ENCODE measurements at regions not wholly inside any gene's neighbourhood (a gene's known extent, or its start where the extent isn't known, plus 50 kb on each side); places are given as distances from the start of the nearest gene placed in this dataset.

DNA sequence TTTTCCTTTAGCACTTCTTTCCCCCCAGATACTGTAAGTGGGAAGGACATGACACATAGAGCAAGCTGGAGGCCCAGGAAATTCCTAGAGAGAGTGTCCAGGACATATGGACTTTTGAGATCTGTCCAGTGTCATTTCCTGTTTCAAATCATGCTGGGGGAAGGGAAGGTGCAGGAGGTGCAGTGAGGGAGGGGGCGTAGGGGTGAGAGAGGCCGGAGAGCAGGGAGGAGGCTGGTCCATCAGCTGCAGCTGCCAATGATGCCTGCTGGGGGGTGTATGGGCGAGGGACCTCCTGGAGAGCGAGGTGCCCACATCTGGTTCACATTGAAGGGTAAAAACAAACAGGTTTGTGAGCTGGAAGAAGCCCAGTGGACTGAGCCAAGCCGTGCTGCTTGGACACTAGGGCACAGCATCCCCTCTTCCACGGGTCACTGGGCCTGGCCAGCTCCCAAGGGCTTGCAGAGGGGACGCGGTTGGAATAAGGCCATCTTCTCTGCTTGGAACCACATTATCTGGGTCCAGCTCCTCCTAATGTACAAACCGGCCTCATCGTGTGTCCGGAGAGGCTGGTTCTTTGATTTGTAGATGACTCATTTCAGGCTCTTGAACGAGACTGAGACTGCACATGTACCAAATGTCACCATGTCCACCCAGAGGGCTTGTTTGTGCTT, 70.4 kb upstream of the SMURF2 start (continued):
- TF ChIP-seq DMTF1 (CRISPR knock-in tag; IDR thresholded peaks at IDR 0.05) (no peak), ZNF672 (CRISPR knock-in tag; IDR thresholded peaks at IDR 0.05) (no peak), MXD4 (CRISPR knock-in tag; IDR thresholded peaks at IDR 0.05) (no peak), ATF5 (CRISPR knock-in tag; IDR thresholded peaks at IDR 0.05; ENCODE audit: low read depth) (no peak), MYC (CRISPR knock-in tag; IDR thresholded peaks at IDR 0.05; ENCODE audit: borderline replicate concordance) (0 out of 2 replicates have a peak, but pooled peaks have one; percentile 30), ZNF547 (CRISPR knock-in tag; IDR thresholded peaks at IDR 0.05) (no peak), BORCS8-MEF2B (CRISPR knock-in tag; IDR thresholded peaks at IDR 0.05) (0 out of 2 replicates have a peak, but pooled peaks have one; percentile 29), CREB1 (IDR thresholded peaks at IDR 0.05) (peak; percentile 18; the same call in 1 of the 2 replicates), CREB1 (CRISPR knock-in tag; IDR thresholded peaks at IDR 0.05) (no peak), SP1 (IDR thresholded peaks at IDR 0.05) (no peak), SP1 (CRISPR knock-in tag; IDR thresholded peaks at IDR 0.05) (no peak), ZSCAN25 (CRISPR knock-in tag; IDR thresholded peaks at IDR 0.05) (peak; percentile 96), GFI1 (CRISPR knock-in tag; IDR thresholded peaks at IDR 0.05; ENCODE audit: borderline replicate concordance) (no peak), RXRB (CRISPR knock-in tag; IDR thresholded peaks at IDR 0.05; ENCODE audit: borderline replicate concordance) (0 out of 2 replicates have a peak, but pooled peaks have one; percentile 11), STAT5B (CRISPR knock-in tag; IDR thresholded peaks at IDR 0.05) (no peak), DNMT3B (CRISPR knock-in tag; conservative IDR thresholded peaks at IDR 0.05) (no peak), KIAA2018 (CRISPR knock-in tag; IDR thresholded peaks at IDR 0.05; ENCODE audit: borderline replicate concordance) (no peak), HOXA3 (CRISPR knock-in tag; IDR thresholded peaks at IDR 0.05) (no peak)
- TF ChIP-seq, protein P1, sequence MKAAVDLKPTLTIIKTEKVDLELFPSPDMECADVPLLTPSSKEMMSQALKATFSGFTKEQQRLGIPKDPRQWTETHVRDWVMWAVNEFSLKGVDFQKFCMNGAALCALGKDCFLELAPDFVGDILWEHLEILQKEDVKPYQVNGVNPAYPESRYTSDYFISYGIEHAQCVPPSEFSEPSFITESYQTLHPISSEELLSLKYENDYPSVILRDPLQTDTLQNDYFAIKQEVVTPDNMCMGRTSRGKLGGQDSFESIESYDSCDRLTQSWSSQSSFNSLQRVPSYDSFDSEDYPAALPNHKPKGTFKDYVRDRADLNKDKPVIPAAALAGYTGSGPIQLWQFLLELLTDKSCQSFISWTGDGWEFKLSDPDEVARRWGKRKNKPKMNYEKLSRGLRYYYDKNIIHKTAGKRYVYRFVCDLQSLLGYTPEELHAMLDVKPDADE (CRISPR knock-in tag; IDR thresholded peaks at IDR 0.05): no peak

Data from HepG2 (cell line).